GM10266 (cell line): ENCODE measurements at regions not wholly inside any gene's neighbourhood (a gene's known extent, or its start where the extent isn't known, plus 50 kb on each side); places are given as distances from the start of the nearest gene placed in this dataset.

ENCODE experiments used
- DNase-seq: peaks from one replicate; pipeline ENCODE4 v3.0.0; 2012; ENCODE audit errors: extremely low spot score
- CTCF ChIP-seq: IDR thresholded peaks from 2 replicates; pipeline ENCODE4 v1.5.1; 2012; ENCODE audit warnings: mild to moderate bottlenecking, low read depth; ENCODE audit not compliant: control insufficient read depth, insufficient read depth; ENCODE audit errors: missing control alignments

DNA sequence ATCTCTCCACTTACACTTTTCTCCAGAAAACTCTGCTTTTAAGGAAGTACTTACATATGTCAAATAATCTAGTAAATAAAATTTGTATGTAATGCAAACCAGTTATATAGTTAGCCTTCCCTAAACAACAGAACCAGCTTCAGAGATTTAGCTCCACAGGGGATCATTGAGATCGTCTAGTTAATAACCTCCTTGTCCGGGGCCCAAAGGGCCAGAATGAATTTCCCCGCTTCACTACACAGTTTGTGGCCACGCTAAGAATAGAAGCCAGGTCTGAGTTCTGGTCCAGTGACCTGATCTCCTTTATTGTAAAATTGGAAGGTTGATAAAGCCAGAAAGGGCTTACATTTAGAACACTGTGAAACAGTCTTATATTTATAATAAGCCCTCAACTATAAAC is 245.2 kb downstream of the TPBG start:
- no peak for DNase-seq
- TF ChIP-seq CTCF, result no peak

- DNase-seq, result no peak
- TF ChIP-seq CTCF, result no peak
These were observed 248.1 kb downstream of the TPBG start for GRCh38 chr6:82611751-82612150.

- TF ChIP-seq CTCF, result no peak
- no peak for DNase-seq
These were observed 248.9 kb downstream of the TPBG start for GRCh38 chr6:82612475-82613039.

DNA sequence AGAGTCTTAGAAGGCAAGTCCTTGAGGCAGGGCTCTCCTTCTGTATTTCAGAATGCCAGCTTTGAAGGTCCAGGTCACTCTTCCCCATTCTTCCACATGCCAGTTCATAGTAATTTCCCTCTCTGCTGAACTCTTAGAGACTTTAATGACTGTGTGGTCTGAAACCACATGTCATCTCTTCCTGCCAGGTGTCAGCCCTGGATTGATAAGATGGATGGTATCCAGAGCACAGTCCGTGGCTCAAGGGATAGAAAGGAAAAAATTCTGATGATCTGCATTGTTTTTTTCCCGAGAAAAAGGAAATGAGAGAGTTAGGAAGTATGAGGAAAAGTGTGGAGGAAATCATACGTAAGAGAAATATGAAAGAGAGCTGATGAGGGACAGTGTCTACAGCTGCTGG is 250.9 kb downstream of the TPBG start:
- TF ChIP-seq CTCF, result no peak

DNA sequence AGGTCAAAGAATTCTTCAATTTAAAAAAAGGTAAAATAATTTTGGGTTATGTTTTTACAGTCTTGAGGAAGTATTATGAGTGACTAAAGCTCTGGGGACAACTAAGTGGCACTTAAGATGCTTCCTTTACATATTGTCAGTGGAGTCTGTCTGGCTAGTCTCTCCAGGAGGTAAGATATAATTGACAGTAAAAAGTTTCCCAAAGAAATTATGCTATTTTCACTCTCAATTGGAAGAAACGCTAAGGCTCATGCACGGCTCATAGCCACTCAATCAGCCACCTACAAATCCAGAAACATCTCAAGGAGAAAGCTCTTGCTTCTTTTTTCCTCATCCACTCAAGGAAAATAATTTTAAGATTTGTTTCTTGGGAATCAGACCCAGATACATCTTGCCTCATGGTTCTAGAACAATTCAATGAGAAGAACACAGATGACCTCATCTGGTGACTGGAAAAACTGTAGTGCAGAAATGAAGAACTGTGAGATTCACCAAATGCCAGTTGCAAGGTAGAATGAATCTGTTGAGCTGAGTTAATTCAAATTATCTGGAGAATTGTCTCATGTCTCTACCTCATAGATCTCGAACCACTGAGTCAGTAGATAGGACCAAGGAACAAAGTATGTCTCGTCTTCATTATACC is 252.9 kb downstream of the TPBG start:
- TF ChIP-seq CTCF, result no peak

More for the DNA sequence above, 250.9 kb downstream of the TPBG start:
- DNase-seq, result no peak

DNA sequence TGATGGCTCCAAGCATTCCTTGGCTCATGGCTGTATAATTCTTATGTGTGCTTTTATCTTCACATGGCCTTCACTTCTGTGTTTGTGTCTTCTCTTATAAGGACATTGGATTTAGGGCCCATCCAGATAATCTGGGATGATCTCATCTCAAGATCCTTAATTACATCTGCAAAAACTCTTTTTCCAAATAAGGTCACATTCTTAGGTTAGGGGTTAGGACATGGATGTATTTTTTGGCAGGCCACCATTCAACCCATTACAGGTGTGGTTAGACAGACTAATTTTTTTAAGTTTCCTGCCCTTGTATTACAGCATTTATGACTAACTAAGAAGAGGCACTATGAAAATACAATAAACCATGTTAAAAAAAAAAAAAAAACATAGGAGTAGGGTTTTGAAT is 254.0 kb downstream of the TPBG start:
- DNase-seq, result no peak
- TF ChIP-seq CTCF, result no peak

More for the DNA sequence above, 252.9 kb downstream of the TPBG start:
- no peak for DNase-seq

DNA sequence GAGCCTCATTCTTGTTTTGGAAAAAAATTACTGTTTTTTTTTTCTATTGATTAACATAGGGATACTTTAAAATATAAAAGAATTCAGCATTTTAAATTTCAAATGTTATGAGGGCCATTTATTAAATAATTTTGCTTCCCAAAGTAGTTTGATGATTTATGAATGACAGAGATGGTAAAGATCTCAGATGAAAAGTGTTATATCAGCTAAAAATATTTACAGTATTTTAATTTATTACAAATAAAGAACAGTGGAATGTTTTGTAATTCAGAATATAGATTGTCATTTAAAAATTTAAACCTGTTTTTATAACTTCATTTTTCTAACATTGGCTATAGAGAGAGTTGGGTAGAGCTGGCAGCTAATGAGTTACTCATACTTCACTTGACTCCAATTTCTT is 256.0 kb downstream of the TPBG start:
- no peak for DNase-seq
- no peak for TF ChIP-seq CTCF
